Activated T-helper 1 cell treated with Interleukin-2 at 50 U/mL for 16 hours (primary cell): ENCODE measurements at regions not wholly inside any gene's neighbourhood (a gene's known extent, or its start where the extent isn't known, plus 50 kb on each side); places are given as distances from the start of the nearest gene placed in this dataset.

ENCODE experiments used
- DNase-seq: peaks from one replicate; pipeline ENCODE4 v3.0.0-alpha.2; 2020; ENCODE audit warnings: low read depth

DNA sequence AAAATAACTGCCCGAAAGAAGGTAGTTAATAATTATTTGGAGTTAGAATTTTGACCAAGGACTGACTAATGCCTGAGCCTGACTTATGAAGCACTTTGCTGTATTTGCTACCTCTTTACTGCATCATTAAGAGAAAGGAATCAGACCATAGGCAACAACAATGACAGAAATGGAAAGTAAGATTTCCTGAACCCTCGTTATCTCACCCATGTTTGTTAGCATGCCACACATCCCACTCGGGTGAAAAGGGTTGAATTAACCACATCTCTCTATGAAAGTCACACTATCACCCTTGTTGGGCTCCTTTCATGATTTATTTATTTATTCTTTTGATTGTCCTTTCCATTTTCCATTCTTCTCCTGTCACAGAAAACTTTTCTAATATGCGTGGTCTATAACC is 59.6 kb downstream of the OLIG3 start:
- DNase-seq = no peak

DNA sequence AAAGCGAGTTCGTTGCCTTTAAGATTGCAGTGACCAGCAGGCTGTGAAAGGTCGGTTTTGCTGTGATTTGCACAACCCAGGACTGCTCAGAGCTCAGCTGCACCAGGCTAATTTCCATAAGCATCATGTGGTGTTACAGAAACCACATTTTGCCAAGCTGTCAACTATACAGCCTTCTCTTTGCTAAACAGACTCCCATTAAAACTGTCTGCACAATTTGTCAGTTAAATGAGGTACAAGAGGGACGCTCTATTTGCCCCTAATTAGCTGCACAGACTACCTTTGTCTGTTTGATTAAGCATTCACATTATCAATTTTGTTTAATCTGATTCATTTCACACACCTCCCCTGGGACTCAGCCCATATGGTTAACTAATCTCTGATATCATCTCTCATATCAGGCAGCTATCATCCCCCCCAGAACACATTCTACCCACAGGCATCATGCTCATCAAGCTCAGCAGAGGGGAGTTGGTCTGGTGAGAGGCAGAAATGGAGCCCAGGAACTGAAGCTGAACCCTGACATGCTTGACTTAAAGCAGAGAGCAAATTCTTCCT is 62.1 kb downstream of the OLIG3 start:
- no peak for DNase-seq

- no peak for DNase-seq
Observed at GRCh38 chr6:137430954-137431353, 63.2 kb downstream of the OLIG3 start.

DNA sequence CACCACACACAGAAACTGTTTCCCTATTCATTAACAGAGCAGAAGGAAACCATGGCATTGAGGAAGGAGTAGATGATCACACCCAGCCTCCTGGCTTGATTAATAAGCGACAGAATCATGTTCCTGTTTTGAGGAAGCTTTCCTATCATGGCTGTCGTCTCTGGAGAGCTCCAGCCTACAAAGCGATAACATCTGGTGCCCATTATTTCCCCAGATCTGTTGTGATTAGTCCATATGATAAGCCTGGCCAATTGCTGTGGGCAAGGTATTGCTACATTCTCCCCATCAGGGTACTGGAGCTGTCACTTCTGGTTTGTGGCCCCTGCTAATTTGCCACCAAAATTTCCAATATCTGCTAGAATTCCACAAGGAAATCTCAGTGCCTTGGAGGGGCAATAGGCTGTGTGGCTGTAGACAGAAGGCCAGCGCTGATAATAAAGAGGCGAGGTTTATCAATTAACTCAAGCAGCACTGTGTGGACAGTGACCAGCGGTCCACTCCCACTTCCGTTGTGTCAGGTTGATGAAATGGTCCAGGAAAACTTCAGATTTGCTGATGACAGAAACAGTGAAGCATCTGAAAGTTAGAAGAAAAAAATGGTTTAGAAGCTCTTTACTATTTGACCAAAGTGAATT is 66.4 kb downstream of the OLIG3 start:
- no peak for DNase-seq

DNA sequence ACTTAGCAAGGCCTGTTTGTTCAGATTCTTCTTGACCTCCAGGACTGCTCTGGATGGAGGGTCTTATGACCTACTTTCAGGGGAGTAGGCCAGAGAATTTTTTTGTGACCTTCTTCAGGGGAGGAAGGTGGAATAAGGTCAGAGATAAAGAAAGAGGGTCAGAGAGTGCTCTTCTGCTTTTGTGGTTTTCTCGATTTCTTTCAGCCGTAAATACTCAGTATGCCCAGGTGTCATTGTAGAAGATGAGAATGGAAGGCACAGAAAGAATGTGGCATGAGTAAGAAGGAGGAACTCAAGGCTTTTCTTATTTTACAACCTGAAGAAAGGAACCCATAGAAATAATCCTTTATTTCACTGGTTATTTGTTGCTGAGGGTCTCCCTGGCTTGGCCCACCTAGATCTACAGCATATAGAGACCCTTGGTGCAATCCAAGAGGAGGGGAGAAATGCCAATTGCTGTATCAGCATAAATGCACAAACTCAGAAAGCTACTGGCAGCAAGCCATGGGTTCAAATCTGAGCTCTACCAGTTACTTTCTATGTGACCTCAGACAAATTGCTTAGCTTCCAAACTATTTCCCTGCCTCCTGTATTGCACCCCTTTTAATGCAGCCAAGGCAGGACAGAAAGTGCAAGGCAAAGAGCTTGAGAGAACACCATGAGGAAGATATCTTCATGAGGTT is 68.0 kb downstream of the OLIG3 start:
- no peak for DNase-seq

DNA sequence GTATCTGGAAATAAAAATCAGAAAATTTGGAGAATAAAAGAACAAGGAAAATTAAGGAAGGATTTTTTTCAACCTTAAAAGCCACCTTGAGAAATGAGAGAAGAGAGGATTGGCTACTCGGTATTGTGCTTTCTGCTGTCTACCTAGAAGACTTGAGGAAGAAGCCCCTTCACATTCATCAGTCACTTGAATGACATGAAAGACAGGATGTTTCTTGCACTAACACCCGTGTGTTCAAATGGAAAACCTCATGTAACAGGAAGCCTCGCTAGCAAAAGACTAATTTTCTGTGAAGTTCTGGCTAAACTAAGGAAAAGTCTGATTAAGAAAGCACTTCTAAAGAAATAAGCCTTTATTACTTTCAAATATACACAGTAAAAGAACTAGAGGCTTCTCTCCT is 69.9 kb downstream of the OLIG3 start:
- DNase-seq = no peak

- DNase-seq = no peak
Observed at GRCh38 chr6:137423451-137424168, 70.6 kb downstream of the OLIG3 start.

DNA sequence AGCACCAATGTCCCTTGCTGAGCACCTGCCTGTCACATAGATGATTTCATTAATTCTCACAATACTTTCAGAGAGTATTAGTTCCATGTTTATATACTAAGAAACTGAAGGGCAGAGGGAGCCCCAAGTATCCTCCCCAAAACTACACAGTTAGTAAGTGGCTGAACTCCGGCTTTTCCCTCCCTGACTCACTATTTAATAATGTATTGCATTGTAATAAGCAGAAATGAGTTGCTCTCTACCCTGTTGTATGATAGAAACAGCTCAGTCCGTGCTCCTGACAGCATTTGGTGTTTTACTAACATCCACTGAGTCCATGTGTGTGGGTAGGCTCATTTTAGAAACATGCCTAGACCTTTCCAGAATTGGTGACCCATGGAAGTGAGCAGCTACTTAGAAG is 76.8 kb downstream of the OLIG3 start:
- DNase-seq = no peak

DNA sequence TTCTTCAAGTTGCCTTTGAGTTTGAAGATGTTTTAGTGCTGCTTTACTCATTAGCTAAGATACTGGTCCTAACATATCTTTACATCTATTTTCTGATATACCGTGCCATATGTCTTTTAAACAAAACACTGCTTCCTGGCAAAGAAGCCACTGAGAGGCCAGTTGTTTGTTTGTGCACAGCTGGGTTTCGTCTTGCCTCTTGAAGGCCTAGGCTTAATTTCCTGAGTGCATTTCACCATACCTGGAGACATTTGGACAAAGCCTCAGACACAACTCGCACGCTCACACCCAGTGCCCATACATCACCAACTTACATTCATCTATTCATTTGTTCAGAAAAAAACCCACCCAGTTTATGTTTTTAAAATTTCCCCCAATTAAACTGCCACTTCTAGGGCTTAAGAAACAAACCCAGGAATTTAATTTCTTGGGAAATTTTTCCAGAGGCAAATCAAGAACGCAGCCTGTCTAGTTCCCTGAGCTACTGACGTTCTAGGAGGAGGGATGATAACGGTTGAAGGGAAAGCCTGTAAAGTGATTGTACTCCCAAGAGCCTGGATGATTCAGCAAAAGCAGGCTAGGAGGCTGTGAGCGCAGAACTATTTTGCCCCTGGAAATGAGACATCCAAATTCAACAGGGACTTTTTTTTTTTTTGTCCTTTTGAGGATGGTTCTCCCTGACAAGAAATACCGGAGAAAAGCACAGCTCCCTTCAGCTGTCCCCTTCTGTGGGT is 77.7 kb downstream of the OLIG3 start:
- DNase-seq = no peak

DNA sequence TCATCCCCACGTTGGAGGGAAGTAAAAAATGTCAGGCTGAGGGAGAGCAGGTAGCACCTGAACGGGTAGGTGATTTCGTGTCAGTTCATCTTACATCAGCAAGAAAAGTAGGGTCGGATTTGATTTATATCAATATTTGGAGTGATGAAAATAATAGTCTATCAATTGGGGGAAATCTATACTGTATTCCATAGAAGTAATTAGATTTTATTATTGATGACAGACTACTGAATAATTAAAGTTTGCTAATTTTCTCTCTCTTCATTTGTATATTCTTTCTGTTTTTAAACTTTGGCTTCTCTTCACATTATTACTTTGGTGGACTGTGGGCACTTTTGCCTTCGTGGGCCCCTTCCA is 78.4 kb downstream of the OLIG3 start:
- no peak for DNase-seq

DNA sequence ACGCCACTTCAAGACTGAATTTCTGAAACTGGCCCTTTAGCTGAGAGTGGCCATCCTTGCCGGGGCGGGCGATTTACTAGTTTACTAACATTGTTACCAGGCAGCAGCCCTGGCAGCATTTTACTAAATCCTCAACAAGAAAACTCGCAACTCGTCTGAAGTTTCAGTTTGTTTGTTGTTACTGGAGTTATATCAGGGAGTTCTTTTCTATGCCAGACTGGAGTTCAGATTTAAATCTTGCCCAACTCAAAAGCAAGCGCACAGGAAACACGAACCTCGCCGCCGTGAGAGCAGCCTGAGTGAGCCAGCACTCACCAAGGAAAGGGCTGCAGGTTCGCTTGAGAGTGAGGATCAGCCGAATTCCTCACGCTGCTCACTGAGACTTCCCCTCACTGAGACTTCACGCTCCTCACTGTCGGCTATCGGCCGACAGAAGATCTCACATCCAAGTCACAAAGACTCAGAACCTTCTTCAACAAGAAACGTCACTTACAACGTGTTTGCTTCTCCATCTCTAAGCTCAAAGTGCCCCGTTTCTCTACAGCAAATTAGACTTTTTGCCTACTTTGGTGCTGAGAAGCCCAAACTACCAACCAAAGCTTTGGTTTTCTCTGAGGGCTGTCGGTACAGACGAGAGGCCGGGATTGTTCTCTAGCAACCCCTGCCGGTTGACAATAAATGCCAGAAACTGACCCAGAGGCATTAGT is 78.9 kb downstream of the OLIG3 start:
- peak; percentile 43 for DNase-seq

- no peak for DNase-seq
Observed at GRCh38 chr6:137414599-137414998, 79.6 kb downstream of the OLIG3 start.

DNA sequence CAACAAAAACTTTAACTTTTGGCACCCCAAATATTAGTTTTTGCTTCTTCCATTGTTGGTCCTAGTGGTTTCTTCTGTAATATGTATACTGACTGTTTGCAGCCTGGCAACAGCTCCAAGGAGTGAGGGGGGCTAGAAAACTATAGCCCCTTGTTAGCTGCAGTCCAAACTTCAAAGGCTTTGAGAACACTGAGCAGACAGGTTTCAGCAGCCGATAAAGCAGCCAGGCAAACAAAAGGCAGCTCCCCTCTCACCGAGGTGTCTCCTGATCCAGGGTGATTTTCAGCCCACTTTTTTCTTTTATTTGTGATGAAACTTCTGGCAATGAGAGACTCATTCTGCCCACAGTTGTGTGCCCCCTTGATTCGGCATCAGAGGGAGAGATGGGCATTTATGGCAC is 80.7 kb downstream of the OLIG3 start:
- DNase-seq = no peak

DNA sequence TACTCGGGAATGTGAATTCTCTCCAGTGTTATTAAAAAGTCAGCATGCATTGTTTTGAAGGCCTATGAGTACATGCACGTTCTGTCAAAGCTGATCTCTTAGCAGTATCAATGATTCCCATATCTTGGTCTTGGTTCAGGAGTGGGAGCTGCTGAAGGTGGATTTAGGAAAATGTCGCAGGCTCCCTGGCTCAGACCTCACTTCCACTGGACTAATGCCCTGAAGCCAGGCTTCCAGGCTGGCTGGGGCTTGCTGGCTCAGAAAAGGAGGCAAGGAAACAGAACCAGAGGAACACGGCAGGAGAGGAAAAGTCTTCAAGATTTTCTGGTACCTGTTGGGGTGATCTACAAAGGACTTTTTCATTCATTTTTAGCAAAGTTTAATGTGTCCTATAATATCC is 81.6 kb downstream of the OLIG3 start:
- no peak for DNase-seq

DNA sequence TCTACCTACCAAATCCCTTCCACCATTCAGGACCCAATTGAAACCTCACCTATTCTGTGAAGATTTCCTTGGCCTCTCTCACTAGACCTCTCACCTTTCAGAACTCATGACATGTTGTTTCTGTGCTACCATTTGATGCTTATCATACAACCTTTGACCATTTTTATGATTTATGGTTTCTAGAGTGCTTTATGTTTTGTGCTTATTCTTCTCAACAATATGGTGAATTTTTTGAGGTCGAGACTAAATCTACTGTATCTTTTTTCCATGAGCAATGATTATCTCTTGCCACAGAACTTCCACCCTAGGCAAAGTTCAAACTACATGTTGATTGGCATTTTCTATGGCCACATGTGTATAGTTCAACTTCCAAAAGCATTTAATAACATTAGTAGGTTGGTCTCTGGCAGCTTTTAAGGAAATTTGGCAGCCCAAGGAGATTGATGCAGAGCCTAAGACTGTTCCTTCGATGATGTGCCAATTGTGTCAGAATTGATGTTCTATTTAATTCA is 84.9 kb downstream of the OLIG3 start:
- DNase-seq = no peak

DNA sequence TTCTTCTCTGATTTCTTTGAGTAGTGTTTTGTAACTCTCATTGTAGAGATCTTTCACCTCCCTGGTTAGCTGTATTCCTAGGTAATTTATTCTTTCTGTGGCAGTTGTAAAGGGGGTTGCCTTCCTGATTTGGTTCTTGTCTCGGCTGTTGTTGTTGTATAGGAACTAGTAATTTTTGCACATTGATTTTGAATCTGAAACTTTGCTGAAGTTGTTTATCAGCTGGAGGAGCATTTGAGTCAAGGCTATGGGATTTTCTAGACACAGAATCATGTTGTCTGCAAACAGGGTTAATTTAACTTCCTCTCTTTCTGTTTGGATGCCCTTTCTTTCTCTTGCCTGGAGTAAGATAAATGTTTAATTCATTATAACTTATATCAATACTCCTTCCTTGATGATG is 86.4 kb downstream of the OLIG3 start:
- DNase-seq = no peak

DNA sequence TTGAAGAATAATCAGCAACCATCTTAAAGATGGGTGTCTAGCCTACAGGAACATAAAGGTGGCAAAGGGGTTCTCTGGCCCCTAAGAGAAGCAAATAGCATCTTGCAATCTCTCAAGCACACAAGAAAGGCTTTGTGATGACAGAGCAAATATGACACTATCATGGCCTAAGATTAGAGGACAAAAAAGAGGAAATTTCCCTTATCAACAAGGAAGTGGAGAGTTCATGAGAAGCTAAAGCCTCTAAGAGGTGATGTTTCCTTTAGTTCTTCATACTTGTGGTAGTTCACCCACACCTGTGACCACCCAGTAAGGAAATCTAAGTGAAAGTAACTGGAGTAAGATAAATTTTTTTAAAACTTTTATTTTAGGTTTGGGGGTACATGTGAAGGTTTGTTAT is 88.4 kb downstream of the OLIG3 start:
- DNase-seq = no peak

DNA sequence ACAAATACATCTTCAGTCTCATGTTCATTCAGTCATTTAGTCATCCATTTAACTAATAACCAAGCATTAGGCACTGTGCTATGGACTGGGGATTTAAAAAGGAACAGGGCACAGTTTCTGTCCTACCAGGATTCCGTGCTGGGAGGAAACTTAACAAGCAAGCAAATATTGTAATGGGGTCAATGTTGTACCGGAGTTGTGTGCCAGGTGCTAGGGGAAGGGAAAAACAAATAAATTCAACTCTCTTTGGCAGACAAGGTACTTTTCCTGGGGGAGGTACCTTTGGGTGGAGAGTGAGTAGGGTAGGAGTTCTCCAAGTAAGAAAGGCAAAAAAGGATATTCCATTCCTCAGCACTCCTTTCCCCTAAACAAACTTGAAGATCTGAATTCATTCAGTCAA is 90.3 kb downstream of the OLIG3 start:
- DNase-seq = no peak

GRCh38 chr6:137403443-137403842 is 90.8 kb downstream of the OLIG3 start:
- no peak for DNase-seq

- DNase-seq = no peak
Observed at GRCh38 chr6:137402143-137402680, 92.0 kb downstream of the OLIG3 start.

DNA sequence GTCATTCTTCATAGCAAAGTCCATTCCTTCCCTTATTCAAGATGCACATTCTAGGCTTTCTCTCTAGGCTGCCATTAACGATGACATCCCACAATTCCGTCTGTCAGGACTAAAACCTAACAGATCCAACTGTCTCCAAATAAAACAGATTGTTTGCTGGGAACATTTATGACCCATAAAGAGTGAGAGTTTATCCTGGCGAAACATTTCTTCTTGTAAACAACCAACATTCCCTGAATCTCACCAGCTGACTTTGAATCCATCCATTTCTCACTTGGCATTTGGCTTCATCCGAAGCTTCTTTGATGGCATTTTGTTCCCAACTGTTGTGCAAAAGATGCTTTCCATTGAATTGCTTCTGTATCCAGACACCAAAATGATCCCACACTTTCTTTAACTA is 93.1 kb downstream of the OLIG3 start:
- no peak for DNase-seq
